BE2C (cell line): ENCODE measurements at regions not wholly inside any gene's neighbourhood (a gene's known extent, or its start where the extent isn't known, plus 50 kb on each side); places are given as distances from the start of the nearest gene placed in this dataset.

Experiments used
- DNase-seq: peaks from one replicate; pipeline ENCODE4 v3.0.0-alpha.2; 2020
- H3K27me3 ChIP-seq: fragments of 250-450 bp; sonication (Bioruptor Pico); 2 replicates; pipeline ENCODE4 v1.5.1; 2020; ENCODE audit warnings: mild to moderate bottlenecking
- H3K36me3 ChIP-seq: fragments of 250-450 bp; sonication (Bioruptor Pico); 2 replicates; pipeline ENCODE4 v1.5.1; 2020; ENCODE audit warnings: mild to moderate bottlenecking
- H3K4me1 ChIP-seq: fragments of 250-450 bp; sonication (Bioruptor Pico); 2 replicates; pipeline ENCODE4 v1.5.1; 2020
- H3K4me3 ChIP-seq: 2 replicates; pipeline ENCODE4 v1.5.1; 2011; ENCODE audit warnings: low read depth, low read length
- H3K9me3 ChIP-seq: fragments of 250-450 bp; sonication (Bioruptor Pico); 2 replicates; pipeline ENCODE4 v1.5.1; 2020
- CTCF ChIP-seq: IDR thresholded peaks from 2 replicates; pipeline ENCODE4 v1.5.1; 2012; ENCODE audit warnings: mild to moderate bottlenecking, low read depth, low read length

DNA sequence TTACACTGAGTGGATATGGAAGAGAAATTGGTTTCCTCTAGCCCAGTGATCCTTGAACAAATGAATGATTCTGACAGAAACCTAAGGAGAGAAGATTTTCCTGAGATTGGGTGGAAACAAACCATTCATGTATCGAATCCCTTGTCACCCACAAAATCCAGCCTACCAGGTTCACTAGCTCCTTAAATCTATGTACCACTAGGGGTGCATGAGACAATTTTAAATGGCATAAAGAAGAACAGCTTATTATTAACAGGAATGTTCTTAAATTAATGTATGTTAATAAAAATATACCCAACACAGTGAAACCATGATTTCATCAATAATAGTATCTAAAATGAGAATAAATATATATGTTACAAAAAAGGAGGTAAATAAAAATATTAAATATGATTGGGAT lies 118.4 kb upstream of the LNX1 start:
- no peak overlapping the region for H3K4me3 ChIP-seq
- 0 out of 2 replicates have a peak, but pooled peaks have one; percentile 8 for TF ChIP-seq CTCF
- no peak for DNase-seq
- H3K9me3 ChIP-seq: no peaks in the 10 kb centered on the region
- H3K27me3 ChIP-seq: no peaks in the 10 kb centered on the region
- no peaks in the 10 kb centered on the region for H3K36me3 ChIP-seq
- peaks cover 19% of the 10 kb centered on the region for H3K4me1 ChIP-seq

DNA sequence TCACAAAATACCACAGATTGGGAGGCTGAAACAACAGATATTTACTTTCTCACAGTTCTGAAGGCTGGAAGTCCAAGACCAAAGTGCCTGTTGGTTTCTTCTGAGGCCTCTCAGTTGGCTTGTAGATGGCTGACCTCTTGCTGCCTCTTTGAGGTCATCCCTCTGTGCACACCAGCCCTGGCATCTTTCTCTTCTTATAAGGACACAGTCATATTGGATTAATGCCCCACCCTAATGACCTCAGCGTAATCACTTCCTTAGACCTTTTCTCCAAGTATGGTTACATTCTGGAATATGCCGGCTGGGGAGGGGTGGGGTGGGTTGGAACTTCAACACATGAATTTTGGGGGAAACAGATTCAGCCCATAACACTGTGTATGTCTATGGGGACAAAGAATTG lies 116.2 kb upstream of the LNX1 start:
- TF ChIP-seq CTCF: no peak
- Histone ChIP-seq H3K4me1 (peaks cover 12% of the 10 kb centered on the region), H3K9me3 (no peaks in the 10 kb centered on the region), H3K4me3 (no peak overlapping the region), H3K27me3 (no peaks in the 10 kb centered on the region), H3K36me3 (no peaks in the 10 kb centered on the region)
- DNase-seq: no peak

DNA sequence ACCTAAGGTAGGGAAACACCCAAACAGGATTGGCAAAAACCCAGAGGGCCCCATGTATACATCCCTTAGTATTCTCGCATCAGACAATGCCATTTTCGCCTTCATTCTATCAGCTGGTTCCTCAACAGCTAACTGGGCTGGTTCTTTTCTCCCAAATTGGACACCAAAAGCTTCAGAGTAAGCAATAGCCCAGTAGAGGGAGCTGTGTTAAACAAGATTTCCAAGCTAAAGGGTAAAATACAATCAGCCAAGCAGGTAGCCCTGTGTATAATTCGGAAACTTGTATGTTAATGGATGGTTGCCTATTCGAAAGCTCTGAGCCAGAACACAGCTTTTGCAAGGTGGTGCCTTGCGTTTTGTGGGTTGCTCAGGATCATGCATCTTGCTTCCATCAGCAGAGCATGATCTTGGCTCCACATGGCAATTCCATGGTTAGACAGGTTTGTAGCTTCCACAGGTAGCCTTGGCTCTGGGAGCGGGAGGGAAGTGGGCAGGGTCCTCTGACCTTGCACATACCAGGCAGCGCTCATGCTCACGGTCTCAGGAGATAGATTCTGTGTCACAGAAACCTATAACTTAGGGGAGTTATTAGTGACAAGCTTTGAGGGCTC lies 115.2 kb upstream of the LNX1 start:
- Histone ChIP-seq H3K4me3 (no peak overlapping the region), H3K36me3 (no peaks in the 10 kb centered on the region), H3K4me1 (peaks cover 18% of the 10 kb centered on the region), H3K9me3 (no peaks in the 10 kb centered on the region), H3K27me3 (no peaks in the 10 kb centered on the region)
- no peak for DNase-seq
- TF ChIP-seq CTCF: peak; percentile 84

GRCh38 chr4:53705972-53706371 lies 114.7 kb upstream of the LNX1 start:
- no peak for DNase-seq
- no peak for TF ChIP-seq CTCF

GRCh38 chr4:53705151-53705764 lies 114.0 kb upstream of the LNX1 start:
- Histone ChIP-seq H3K36me3 (no peaks in the 10 kb centered on the region), H3K4me1 (peaks cover 24% of the 10 kb centered on the region), H3K27me3 (no peaks in the 10 kb centered on the region), H3K9me3 (no peaks in the 10 kb centered on the region), H3K4me3 (no peak overlapping the region)
- no peak for TF ChIP-seq CTCF
- DNase-seq: no peak

More at GRCh38 chr4:53705972-53706371, 114.7 kb upstream of the LNX1 start:
- Histone ChIP-seq H3K27me3 (no peaks in the 10 kb centered on the region), H3K4me1 (peaks cover 24% of the 10 kb centered on the region), H3K36me3 (no peaks in the 10 kb centered on the region), H3K4me3 (no peak overlapping the region), H3K9me3 (no peaks in the 10 kb centered on the region)

GRCh38 chr4:53704329-53704728 lies 113.0 kb upstream of the LNX1 start:
- no peak for DNase-seq
- Histone ChIP-seq H3K9me3 (no peaks in the 10 kb centered on the region), H3K27me3 (no peaks in the 10 kb centered on the region), H3K4me1 (peaks cover 24% of the 10 kb centered on the region), H3K4me3 (no peak overlapping the region), H3K36me3 (no peaks in the 10 kb centered on the region)
- TF ChIP-seq CTCF: no peak
